Nucleus accumbens (tissue), 56 donors: ENCODE measurements at regions not wholly inside any gene's neighbourhood (a gene's known extent, or its start where the extent isn't known, plus 50 kb on each side); places are given as distances from the start of the nearest gene placed in this dataset.

Experiments used
- DNase-seq, 56 donors: peaks; one replicate each; lab custom pipeline; 2025; lab: John Stamatoyannopoulos, UW

GRCh38 chr16:54455030-54455725 is 168.6 kb upstream of the IRX3 start:
- no peak for DNase-seq

GRCh38 chr16:54454616-54455015 is 168.0 kb upstream of the IRX3 start:
- no peak for DNase-seq

GRCh38 chr16:54453871-54454270 is 167.3 kb upstream of the IRX3 start:
- no peak for DNase-seq

GRCh38 chr16:54447576-54448440 is 161.2 kb upstream of the IRX3 start:
- DNase-seq = peak in 14 of 56 donors; percentile 2 to 46 (median 11)

DNA sequence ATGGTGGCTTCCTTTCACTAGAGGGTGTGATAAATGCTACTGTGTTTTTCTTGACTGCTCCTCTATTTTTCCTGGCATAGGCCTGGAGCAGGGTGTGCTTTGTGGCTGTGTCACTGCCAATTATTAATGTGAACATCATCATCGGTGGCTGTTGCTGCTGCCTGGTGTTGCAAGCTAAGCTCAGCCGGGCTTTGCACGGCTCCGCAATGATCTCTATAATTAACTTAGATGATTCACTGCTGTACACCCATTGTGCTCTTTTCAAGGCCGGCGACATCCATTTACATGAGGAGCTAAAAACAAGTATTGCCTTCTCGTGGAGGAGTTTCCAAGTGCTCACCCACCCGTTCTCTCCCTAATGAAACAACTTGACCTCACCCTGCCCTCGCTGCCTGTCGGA is 160.1 kb upstream of the IRX3 start:
- peak in 36 of 56 donors; percentile 7 to 85 (median 50) for DNase-seq

DNA sequence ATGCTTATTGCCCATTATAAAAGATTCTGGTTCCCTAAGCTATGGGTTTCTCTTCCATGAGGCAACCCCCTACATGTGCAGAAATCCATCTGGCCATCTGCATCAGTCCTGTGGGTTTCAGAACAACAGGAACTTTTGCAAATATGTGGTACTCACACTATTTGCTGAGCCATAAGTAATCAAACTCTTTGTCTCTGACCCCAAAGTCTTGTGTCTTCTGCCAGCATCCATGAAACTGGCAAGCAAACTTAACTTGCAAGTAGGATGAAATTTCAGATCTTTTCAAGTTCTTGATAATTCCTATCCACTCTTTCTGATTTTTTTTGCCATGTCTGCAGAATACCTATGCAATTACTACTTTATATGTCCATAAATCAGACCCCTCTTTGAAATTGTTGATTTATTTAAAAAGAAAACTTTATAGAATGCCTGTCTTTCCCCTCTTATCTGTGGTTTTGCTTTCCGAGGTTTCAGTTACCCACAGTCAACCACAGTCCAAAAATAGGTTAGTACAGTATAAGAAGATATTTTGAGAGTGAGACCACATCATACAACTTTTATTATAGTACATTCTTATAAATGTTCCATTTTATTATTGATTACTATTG is 158.4 kb upstream of the IRX3 start:
- DNase-seq = no peak

- no peak for DNase-seq
Observed at GRCh38 chr16:54443839-54444238, 157.3 kb upstream of the IRX3 start.

- DNase-seq = no peak
Observed at GRCh38 chr16:54443352-54443751, 156.8 kb upstream of the IRX3 start.

- no peak for DNase-seq
Observed at GRCh38 chr16:54442864-54443263, 156.3 kb upstream of the IRX3 start.

DNA sequence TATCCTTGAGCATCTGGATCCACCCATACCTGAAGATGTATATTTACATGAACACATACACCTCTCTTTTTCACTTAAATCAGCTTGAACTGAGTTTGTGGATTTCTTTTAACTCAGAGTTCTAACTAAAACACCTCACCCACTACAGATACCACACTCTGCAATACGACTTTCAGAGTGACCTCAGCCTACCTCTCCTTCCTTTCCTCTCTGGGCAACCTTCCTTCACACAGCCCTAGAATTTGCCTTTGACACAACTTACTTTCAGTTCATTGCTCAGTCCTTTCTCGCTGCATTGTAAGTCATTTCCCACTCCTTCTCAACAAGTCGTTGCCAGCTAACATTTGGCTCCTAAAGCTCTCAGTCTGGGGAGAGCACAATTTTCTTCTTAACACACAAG is 151.9 kb upstream of the IRX3 start:
- DNase-seq = no peak

DNA sequence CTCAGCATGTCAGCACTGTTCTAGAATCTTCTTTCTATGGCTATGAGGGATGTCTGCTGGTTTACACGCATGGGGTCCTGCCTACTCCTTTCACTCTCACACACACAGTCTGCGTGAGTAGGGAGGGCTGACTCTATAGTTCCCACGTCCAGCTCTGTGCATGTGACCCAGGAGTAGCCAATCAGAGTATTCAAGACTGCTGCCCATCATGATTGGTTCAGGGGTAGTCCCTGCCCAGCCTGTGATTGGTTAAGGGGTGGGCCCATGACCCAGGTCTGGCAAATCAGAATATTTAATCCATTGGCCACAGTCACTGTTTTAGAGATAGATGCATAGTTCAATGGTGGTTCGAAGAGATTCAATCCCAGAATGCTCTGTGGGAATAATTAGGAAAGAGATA is 151.3 kb upstream of the IRX3 start:
- DNase-seq = no peak

DNA sequence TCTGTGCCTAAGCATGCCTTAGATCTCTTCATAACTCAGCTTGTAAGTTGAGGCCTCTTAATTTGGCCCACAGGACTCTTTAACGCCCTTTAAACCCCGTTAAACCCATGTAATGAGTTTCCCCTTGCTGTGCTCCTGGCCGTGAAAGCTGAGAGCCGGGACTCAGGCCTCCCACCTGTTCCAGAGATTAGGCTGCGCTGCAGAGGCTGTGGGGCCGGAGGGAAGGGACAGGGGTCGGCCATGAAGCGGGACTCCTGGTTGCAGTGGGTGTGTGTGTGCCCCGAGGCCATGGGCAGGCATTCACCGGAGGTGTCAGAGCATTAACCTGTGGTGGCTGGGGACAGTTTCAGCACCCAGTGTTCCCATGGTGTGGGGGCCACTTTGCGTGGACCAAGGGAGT is 150.8 kb upstream of the IRX3 start:
- no peak for DNase-seq

GRCh38 chr16:54436346-54436745 is 149.8 kb upstream of the IRX3 start:
- no peak for DNase-seq

DNA sequence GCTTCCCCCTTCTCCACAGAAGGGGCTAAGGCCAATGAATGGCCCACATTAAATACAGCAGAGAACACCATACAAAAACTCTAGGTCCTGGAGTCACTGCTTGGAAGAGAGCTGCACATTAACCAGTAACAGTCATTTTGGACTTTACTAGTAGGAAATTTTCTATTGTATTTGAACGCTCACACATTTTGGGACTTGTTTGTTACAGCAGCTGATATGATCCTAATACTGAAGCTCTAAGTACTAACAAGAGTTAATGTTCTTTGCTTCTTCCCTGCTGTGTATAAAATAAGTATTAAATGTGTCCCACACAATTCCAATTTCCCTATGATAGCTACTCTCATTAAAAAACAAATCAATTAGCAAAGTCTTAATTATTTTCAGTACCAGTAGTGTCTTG is 148.3 kb upstream of the IRX3 start:
- no peak for DNase-seq

GRCh38 chr16:54432897-54433229 is 146.3 kb upstream of the IRX3 start:
- no peak for DNase-seq

- DNase-seq = peak in 19 of 56 donors; percentile 3 to 50 (median 17)
Observed at GRCh38 chr16:54431997-54432896, 145.7 kb upstream of the IRX3 start.

DNA sequence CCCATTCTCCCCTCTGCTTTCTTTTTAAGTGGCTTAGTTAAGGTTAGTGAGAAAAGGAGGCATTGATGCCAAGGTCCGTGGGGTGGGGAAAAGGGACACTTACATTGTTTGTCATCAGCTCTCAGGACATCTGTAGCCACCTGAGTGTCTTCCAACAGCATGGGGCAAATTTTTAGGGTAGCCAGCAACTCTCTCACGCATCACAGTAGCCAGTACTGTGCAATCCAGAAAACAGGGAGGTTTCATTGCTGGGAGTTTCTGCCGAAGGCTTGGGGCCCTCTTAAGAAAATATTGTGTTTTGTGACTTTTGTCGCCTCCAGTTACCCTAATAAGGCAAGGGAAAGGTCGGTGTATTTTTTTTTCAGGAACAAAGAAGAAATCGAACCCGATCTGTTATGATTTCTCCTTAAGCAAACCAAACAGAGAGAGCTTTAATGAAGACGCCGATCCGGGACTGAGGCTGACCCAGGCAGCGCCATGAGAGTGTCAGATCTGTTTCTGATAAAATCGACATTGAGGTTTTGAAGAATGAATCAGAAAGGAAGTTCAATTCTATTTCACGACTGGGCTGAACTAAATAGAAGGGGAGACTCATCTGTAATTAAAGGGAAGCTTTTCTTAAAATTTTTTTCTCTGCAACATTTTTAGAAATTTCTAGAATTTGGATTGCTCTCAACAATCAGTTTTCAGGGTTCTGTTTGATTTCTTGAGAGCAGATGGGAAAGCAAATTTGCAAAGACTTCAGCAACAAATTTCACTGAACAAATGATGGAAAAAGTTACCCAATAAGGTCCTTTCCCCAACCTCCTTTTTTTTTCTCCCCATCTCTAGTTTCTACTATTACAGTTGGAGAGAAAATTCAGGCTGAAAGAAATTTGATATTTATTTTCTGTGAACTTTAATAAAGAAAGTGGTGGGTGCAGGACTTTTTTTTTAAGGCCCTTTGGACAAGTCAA is 144.7 kb upstream of the IRX3 start:
- no peak for DNase-seq

DNA sequence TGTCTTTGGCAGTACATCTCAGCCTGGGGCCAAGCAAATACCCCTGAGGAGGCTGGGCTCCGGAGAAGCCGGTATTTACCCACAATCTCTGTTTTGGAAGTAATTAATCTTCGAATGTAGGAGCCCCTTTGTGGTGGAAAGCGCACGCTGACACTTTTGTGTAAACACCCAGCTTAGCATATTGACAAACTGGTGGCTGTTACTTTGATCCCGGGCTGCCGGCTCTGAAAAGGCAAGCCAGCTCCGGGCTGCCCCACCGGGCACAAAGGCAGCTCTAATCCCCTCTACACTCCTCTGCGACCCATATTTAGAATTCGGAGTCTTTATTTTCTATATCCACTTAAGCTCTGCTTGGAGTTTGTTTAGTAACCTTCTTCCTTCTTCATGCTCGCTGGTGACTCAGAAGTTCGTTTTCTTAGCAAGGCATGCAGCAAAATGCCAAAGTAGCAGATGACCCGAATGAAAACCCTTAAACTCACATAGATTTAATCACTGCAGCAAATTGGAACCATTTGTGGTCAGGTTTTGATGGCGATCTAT is 144.0 kb upstream of the IRX3 start:
- DNase-seq = no peak

DNA sequence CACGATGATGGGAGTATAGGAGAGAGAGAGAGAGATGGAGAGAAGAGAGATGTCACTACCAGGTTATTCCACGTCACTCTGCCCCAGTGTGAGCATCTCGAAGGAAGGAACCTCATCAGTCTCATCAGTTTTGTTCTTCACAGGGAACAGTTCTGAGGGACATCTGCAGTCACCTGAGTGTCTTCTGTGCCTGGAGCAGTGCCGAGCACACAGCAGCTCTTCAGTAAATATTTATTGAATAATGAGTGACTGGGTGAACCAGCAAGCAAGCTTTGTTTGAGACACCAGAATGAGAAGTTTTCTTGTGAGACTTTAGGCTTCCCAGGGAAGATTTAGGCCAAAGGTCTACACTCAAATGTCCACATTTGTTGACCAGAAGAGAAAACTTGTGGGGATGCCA is 142.4 kb upstream of the IRX3 start:
- DNase-seq = no peak
